Endothelial cell of umbilical vein (primary cell): ENCODE measurements at regions not wholly inside any gene's neighbourhood (a gene's known extent, or its start where the extent isn't known, plus 50 kb on each side); places are given as distances from the start of the nearest gene placed in this dataset.

ENCODE experiments used
- BruUV-seq: library from RNA; stranded (reverse); fragments of 400-500 nt; replicated peaks from 2 replicates; lab custom pipeline; 2021; lab: Mats Ljungman, UMichigan
- CTCF ChIA-PET: fragments of 300-600, 350-600 bp; sonication (Branson Sonifier 250); formaldehyde crosslinking; loops from one replicate; lab custom pipeline; 2021; ENCODE audit warnings: antibody characterized with exemption, inconsistent platforms; lab: Charles Lee
- POLR2A ChIA-PET: fragments of 300-600, 350-600 bp; sonication (Branson Sonifier 250); formaldehyde crosslinking; loops from one replicate; lab custom pipeline; 2021; ENCODE audit warnings: antibody characterized with exemption, inconsistent platforms; lab: Charles Lee
- DNase-seq: peaks from one replicate; pipeline ENCODE4 v3.0.0-alpha.2; 2011; ENCODE audit warnings: low read depth, low spot score
- FAIRE-seq: peaks from 2 replicates; lab custom pipeline; 2011; peaks lifted over from hg19 to GRCh38; lab: Jason Lieb, UNC
- H2AFZ ChIP-seq: 2 replicates; pipeline ENCODE4 v1.6.0; 2012; ENCODE audit warnings: low read depth, low read length, control low read depth, inconsistent platforms
- H3K27ac ChIP-seq: 2 replicates; pipeline ENCODE4 v1.5.1; 2011; ENCODE audit warnings: low read depth, mild to moderate bottlenecking, control low read depth, low read length, moderate library complexity; ENCODE audit not compliant: insufficient read depth
- H3K27me3 ChIP-seq, 2 experiments: 2 replicates each; pipeline versions ENCODE4 v1.6.0 to v1.6.1; 2011; ENCODE audit warnings: low read length in 2 of 2, mixed read lengths in 1 of 2; ENCODE audit not compliant: control insufficient read depth in 2 of 2, insufficient read depth in 2 of 2
- H3K36me3 ChIP-seq, 2 experiments: 2 replicates in 1 of 2; 3 replicates in 1 of 2; pipeline ENCODE4 v1.5.1; 2011; ENCODE audit warnings: low read length in 2 of 2, mild to moderate bottlenecking in 1 of 2, moderate library complexity in 1 of 2; ENCODE audit not compliant: control insufficient read depth in 2 of 2, insufficient read depth in 2 of 2; ENCODE audit errors: extremely low read depth in 1 of 2
- H3K4me1 ChIP-seq: 3 replicates; pipeline ENCODE4 v1.5.1; 2011; ENCODE audit warnings: mild to moderate bottlenecking, low read length; ENCODE audit not compliant: control insufficient read depth, insufficient read depth; ENCODE audit errors: extremely low read depth
- H3K4me2 ChIP-seq: 2 replicates; pipeline ENCODE4 v1.6.1; 2011; ENCODE audit warnings: low read length, control low read depth, mixed read lengths; ENCODE audit not compliant: insufficient read depth
- H3K4me3 ChIP-seq, 3 experiments: fragments of 200-600 bp in 1 of 3; sonication (generic), shearing (Covaris generic) in 1 of 3; replicated peaks in 1 of 3; 2 replicates each; pipeline ENCODE4 v1.5.1; 2011 to 2016; ENCODE audit warnings: control low read depth in 3 of 3, low read length in 3 of 3, mild to moderate bottlenecking in 2 of 3, inconsistent platforms in 1 of 3, low read depth in 1 of 3, moderate library complexity in 1 of 3; ENCODE audit not compliant: insufficient read depth in 1 of 3
- H3K79me2 ChIP-seq: 2 replicates; pipeline ENCODE4 v1.6.0; 2012; ENCODE audit warnings: low read length, inconsistent platforms; ENCODE audit not compliant: control insufficient read depth, insufficient read depth
- H3K9ac ChIP-seq: replicated peaks from 2 replicates; pipeline ENCODE3; 2011; ENCODE audit warnings: low read length, control low read depth; ENCODE audit not compliant: insufficient read depth; ENCODE audit errors: extremely low read depth
- H3K9me1 ChIP-seq: replicated peaks from 3 replicates; pipeline ENCODE4 v1.6.0; 2011; ENCODE audit warnings: mild to moderate bottlenecking, low read length; ENCODE audit not compliant: control insufficient read depth, insufficient read depth; ENCODE audit errors: extremely low read depth
- H3K9me3 ChIP-seq: replicated peaks from 2 replicates; pipeline ENCODE4 v1.5.1; 2012; ENCODE audit warnings: low read length, inconsistent platforms; ENCODE audit not compliant: control insufficient read depth, insufficient read depth
- H4K20me1 ChIP-seq: replicated peaks from 2 replicates; pipeline ENCODE3; 2011; ENCODE audit warnings: mild to moderate bottlenecking, low read length; ENCODE audit not compliant: control insufficient read depth, insufficient read depth; ENCODE audit errors: extremely low read depth
- EZH2 ChIP-seq: IDR thresholded peaks from 2 replicates; pipeline ENCODE4 v1.6.1; 2012; ENCODE audit warnings: borderline replicate concordance, low read depth, mild to moderate bottlenecking, moderate library complexity, low read length, inconsistent platforms; ENCODE audit not compliant: severe bottlenecking
- FOS ChIP-seq: IDR thresholded peaks from 2 replicates; pipeline ENCODE4 v1.6.1; 2011; ENCODE audit warnings: mild to moderate bottlenecking, low read length, moderate library complexity, borderline replicate concordance; ENCODE audit not compliant: insufficient read depth
- GATA2 ChIP-seq: IDR thresholded peaks from 2 replicates; pipeline ENCODE4 v1.7.0; 2011; ENCODE audit warnings: low read depth, mild to moderate bottlenecking, moderate library complexity, mixed read lengths, low read length; ENCODE audit not compliant: insufficient read length, insufficient read depth
- JUN ChIP-seq: IDR thresholded peaks from 2 replicates; pipeline ENCODE4 v1.6.1; 2011; ENCODE audit warnings: borderline replicate concordance, low read depth; ENCODE audit not compliant: insufficient read length, insufficient read depth
- MYC ChIP-seq: IDR thresholded peaks from one replicate; pipeline ENCODE4 v1.6.1; 2011; ENCODE audit warnings: mild to moderate bottlenecking, low read depth, low read length
- POLR2A ChIP-seq: IDR thresholded peaks from 2 replicates; pipeline ENCODE4 v1.6.1; 2012; ENCODE audit warnings: low read depth, mild to moderate bottlenecking, control low read depth, low read length
- POLR2AphosphoS5 ChIP-seq: IDR thresholded peaks from 2 replicates; pipeline ENCODE4 v1.6.1; 2012; ENCODE audit warnings: low read depth, mild to moderate bottlenecking, control low read depth, low read length, moderate library complexity; ENCODE audit not compliant: insufficient read depth
- dilution Hi-C: fragments of 300-500 bp; cut with MboI; formaldehyde crosslinking; loops from one replicate; pipeline ENCODE4 v1.15.0; 2019; ENCODE audit warnings: low sequenced_read_pairs; ENCODE audit not compliant: extremely low pct_ligation_motif_present
- intact Hi-C: fragments of 100-400 bp; cut with micrococcal nuclease; formaldehyde crosslinking; loops from one replicate; pipeline ENCODE4 v1.10.0; 2022
- TF ChIP-seq, protein P1 (sequence below), 2 donors: IDR thresholded peaks; 1 replicate in 1 of 2; 2 replicates in 1 of 2; pipeline ENCODE4 v1.5.1; 2011; ENCODE audit warnings: low read length in 2 of 2, mild to moderate bottlenecking in 2 of 2, moderate library complexity in 2 of 2, control low read depth in 1 of 2, inconsistent platforms in 1 of 2, low read depth in 1 of 2; ENCODE audit not compliant: insufficient read depth in 1 of 2; ENCODE audit errors: extremely low read depth in 1 of 2
- TF ChIP-seq, protein P2 (sequence below): IDR thresholded peaks from 2 replicates; pipeline ENCODE4 v1.6.1; 2011; ENCODE audit not compliant: insufficient read depth, insufficient read length

DNA sequence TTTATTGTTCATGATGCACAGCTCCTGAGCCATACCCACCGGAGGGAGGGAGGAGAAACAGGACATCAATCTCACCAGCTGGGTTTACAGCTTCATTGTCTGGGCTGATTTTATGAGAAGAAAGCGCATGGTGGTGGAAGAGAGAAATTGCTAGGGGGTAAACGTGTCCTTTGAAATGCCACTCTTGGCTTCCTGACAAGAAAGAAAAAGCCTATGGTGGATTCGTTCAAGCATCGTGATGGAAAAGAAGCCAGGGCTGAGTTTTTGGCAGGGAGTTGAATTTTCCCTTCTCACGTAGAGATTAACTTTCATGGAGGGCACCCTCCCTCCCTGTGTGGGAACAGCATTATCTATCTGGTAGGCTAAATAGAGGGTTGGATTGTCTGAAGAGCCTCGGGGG, 502.0 kb downstream of the SLC4A3 start:
- CTCF ChIA-PET: no interaction called here
- BruUV-seq: no TSS peak
- Histone ChIP-seq H3K9ac (no peak overlapping the region), H3K9me1 (no peaks in the 10 kb centered on the region), H3K27me3 (no peaks in the 10 kb centered on the region), H2AFZ (no peak overlapping the region), H3K79me2 (no peaks in the 10 kb centered on the region), H3K4me3 (no peak overlapping the region), H3K4me1 (no peaks in the 10 kb centered on the region), H3K36me3 (no peaks in the 10 kb centered on the region), H3K27ac (no peak overlapping the region), H3K9me3 (peaks cover 4% of the 10 kb centered on the region), H4K20me1 (no peaks in the 10 kb centered on the region), H3K4me2 (no peak overlapping the region)
- intact Hi-C loops: no loop called here
- dilution Hi-C loops: no loop called here
- no peak for DNase-seq
- POLR2A ChIA-PET: no interaction called here
- no peak for FAIRE-seq
- TF ChIP-seq GATA2: no peak
- no peak for TF ChIP-seq JUN
- no peak for TF ChIP-seq POLR2AphosphoS5
- no peak for TF ChIP-seq POLR2A
- TF ChIP-seq, protein P1, sequence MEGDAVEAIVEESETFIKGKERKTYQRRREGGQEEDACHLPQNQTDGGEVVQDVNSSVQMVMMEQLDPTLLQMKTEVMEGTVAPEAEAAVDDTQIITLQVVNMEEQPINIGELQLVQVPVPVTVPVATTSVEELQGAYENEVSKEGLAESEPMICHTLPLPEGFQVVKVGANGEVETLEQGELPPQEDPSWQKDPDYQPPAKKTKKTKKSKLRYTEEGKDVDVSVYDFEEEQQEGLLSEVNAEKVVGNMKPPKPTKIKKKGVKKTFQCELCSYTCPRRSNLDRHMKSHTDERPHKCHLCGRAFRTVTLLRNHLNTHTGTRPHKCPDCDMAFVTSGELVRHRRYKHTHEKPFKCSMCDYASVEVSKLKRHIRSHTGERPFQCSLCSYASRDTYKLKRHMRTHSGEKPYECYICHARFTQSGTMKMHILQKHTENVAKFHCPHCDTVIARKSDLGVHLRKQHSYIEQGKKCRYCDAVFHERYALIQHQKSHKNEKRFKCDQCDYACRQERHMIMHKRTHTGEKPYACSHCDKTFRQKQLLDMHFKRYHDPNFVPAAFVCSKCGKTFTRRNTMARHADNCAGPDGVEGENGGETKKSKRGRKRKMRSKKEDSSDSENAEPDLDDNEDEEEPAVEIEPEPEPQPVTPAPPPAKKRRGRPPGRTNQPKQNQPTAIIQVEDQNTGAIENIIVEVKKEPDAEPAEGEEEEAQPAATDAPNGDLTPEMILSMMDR (IDR thresholded peaks at IDR 0.05; ENCODE audit: extremely low read depth in 1 of 2, insufficient read depth in 1 of 2, low read depth in 1 of 2, low read length in 2 of 2): no peak
- no peak for TF ChIP-seq EZH2
- no peak for TF ChIP-seq MYC
- TF ChIP-seq FOS: no peak
- TF ChIP-seq, protein P2, sequence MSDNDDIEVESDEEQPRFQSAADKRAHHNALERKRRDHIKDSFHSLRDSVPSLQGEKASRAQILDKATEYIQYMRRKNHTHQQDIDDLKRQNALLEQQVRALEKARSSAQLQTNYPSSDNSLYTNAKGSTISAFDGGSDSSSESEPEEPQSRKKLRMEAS: no peak
